Subcutaneous abdominal adipose tissue (tissue), 5 donors: ENCODE measurements at regions not wholly inside any gene's neighbourhood (a gene's known extent, or its start where the extent isn't known, plus 50 kb on each side); places are given as distances from the start of the nearest gene placed in this dataset.

ENCODE experiments used
- H3K27ac ChIP-seq: one replicate; pipeline ENCODE4 v1.7.0; 2013; ENCODE audit warnings: low read depth, mild to moderate bottlenecking, inconsistent platforms, low read length, moderate library complexity
- H3K27me3 ChIP-seq, 5 donors: one replicate each; pipeline ENCODE4 v1.7.0; 2013; ENCODE audit warnings: low read length in 5 of 5, inconsistent platforms in 1 of 5; ENCODE audit not compliant: control insufficient read depth in 5 of 5, insufficient read depth in 4 of 5
- H3K36me3 ChIP-seq, 5 donors: one replicate each; pipeline ENCODE4 v1.7.0; 2013; ENCODE audit warnings: low read length in 5 of 5; ENCODE audit not compliant: control insufficient read depth in 5 of 5, insufficient read depth in 5 of 5
- H3K4me1 ChIP-seq, 5 donors: one replicate each; pipeline ENCODE4 v1.7.0; 2013; ENCODE audit warnings: low read length in 5 of 5, mild to moderate bottlenecking in 3 of 5, moderate library complexity in 1 of 5; ENCODE audit not compliant: control insufficient read depth in 5 of 5, insufficient read depth in 5 of 5
- H3K4me3 ChIP-seq, 5 donors: one replicate each; pipeline ENCODE4 v1.7.0; 2013; ENCODE audit warnings: low read length in 5 of 5, low read depth in 1 of 5
- H3K9ac ChIP-seq, 5 donors: one replicate each; pipeline ENCODE4 v1.7.0; 2013; ENCODE audit warnings: low read length in 5 of 5, mild to moderate bottlenecking in 4 of 5, moderate library complexity in 3 of 5
- H3K9me3 ChIP-seq, 5 donors: one replicate each; pipeline ENCODE4 v1.7.0; 2013; ENCODE audit warnings: low read length in 5 of 5; ENCODE audit not compliant: control insufficient read depth in 5 of 5
- donor health status: healthy.
- donor health status: healthy.
- donor health status: healthy.
- donor health status: healthy.
- donor health status: healthy.

GRCh38 chr7:109213081-109213480, 643.4 kb downstream of the DNAJB9 start:
- Histone ChIP-seq H3K27me3 (no peaks in the 10 kb centered on the region), H3K4me3 (no peak overlapping the region), H3K9ac (no peak overlapping the region), H3K9me3 (peaks cover 0 to 6% (median 0%) of the 10 kb centered on the region in 5 donors), H3K4me1 (no peaks in the 10 kb centered on the region), H3K27ac (no peak overlapping the region), H3K36me3 (no peaks in the 10 kb centered on the region)

GRCh38 chr7:109215341-109215740, 645.7 kb downstream of the DNAJB9 start:
- Histone ChIP-seq H3K27ac (no peak overlapping the region), H3K36me3 (no peaks in the 10 kb centered on the region), H3K9ac (no peak overlapping the region), H3K27me3 (no peaks in the 10 kb centered on the region), H3K4me3 (no peak overlapping the region), H3K9me3 (peaks cover 0 to 3% (median 0%) of the 10 kb centered on the region in 5 donors), H3K4me1 (no peaks in the 10 kb centered on the region)

- Histone ChIP-seq H3K9me3 (no peaks in the 10 kb centered on the region), H3K27ac (no peak overlapping the region), H3K36me3 (no peaks in the 10 kb centered on the region), H3K4me3 (no peak overlapping the region), H3K9ac (no peak overlapping the region), H3K4me1 (no peaks in the 10 kb centered on the region), H3K27me3 (no peaks in the 10 kb centered on the region)
These were observed 654.4 kb downstream of the DNAJB9 start for GRCh38 chr7:109224100-109224499.

- Histone ChIP-seq H3K4me3 (no peak overlapping the region), H3K27ac (no peak overlapping the region), H3K9me3 (peaks cover 0 to 2% (median 0%) of the 10 kb centered on the region in 5 donors), H3K4me1 (no peaks in the 10 kb centered on the region), H3K36me3 (no peaks in the 10 kb centered on the region), H3K9ac (no peak overlapping the region), H3K27me3 (no peaks in the 10 kb centered on the region)
These were observed 657.0 kb downstream of the DNAJB9 start for GRCh38 chr7:109226699-109227098.

- Histone ChIP-seq H3K27ac (no peak overlapping the region), H3K27me3 (no peaks in the 10 kb centered on the region), H3K4me1 (no peaks in the 10 kb centered on the region), H3K9me3 (peaks cover 0 to 3% (median 0%) of the 10 kb centered on the region in 5 donors), H3K4me3 (no peak overlapping the region), H3K9ac (no peak overlapping the region), H3K36me3 (no peaks in the 10 kb centered on the region)
These were observed 665.6 kb downstream of the DNAJB9 start for GRCh38 chr7:109235316-109235715.

- Histone ChIP-seq H3K27me3 (no peaks in the 10 kb centered on the region), H3K4me1 (no peaks in the 10 kb centered on the region), H3K9me3 (no peaks in the 10 kb centered on the region), H3K9ac (no peak overlapping the region), H3K4me3 (peak overlapping the region in 2 of 5 donors; percentile 14 to 17), H3K36me3 (no peaks in the 10 kb centered on the region), H3K27ac (no peak overlapping the region)
These were observed 676.8 kb downstream of the DNAJB9 start for GRCh38 chr7:109246330-109247077.

- Histone ChIP-seq H3K27me3 (no peaks in the 10 kb centered on the region), H3K9me3 (no peaks in the 10 kb centered on the region), H3K27ac (no peak overlapping the region)
These were observed 687.3 kb downstream of the DNAJB9 start for GRCh38 chr7:109256762-109257560.

GRCh38 chr7:109259151-109259550, 689.5 kb downstream of the DNAJB9 start:
- Histone ChIP-seq H3K4me3 (no peak overlapping the region), H3K27ac (no peak overlapping the region), H3K9me3 (no peaks in the 10 kb centered on the region), H3K27me3 (no peaks in the 10 kb centered on the region), H3K9ac (no peak overlapping the region), H3K4me1 (no peaks in the 10 kb centered on the region), H3K36me3 (no peaks in the 10 kb centered on the region)

More at GRCh38 chr7:109256762-109257560, 687.3 kb downstream of the DNAJB9 start:
- no peaks in the 10 kb centered on the region for H3K4me1 ChIP-seq
- H3K9ac ChIP-seq, result no peak overlapping the region
- no peak overlapping the region for H3K4me3 ChIP-seq
- no peaks in the 10 kb centered on the region for H3K36me3 ChIP-seq

GRCh38 chr7:109261781-109262180, 692.1 kb downstream of the DNAJB9 start:
- Histone ChIP-seq H3K27me3 (no peaks in the 10 kb centered on the region), H3K9ac (no peak overlapping the region), H3K27ac (no peak overlapping the region), H3K36me3 (no peaks in the 10 kb centered on the region), H3K4me3 (no peak overlapping the region), H3K4me1 (no peaks in the 10 kb centered on the region), H3K9me3 (no peaks in the 10 kb centered on the region)

- Histone ChIP-seq H3K27ac (no peak overlapping the region), H3K36me3 (no peaks in the 10 kb centered on the region), H3K9ac (no peak overlapping the region), H3K4me1 (no peaks in the 10 kb centered on the region), H3K4me3 (no peak overlapping the region), H3K9me3 (no peaks in the 10 kb centered on the region), H3K27me3 (no peaks in the 10 kb centered on the region)
These were observed 696.9 kb downstream of the DNAJB9 start for GRCh38 chr7:109266610-109267009.
